Neuronal stem cell (in vitro differentiated cells): ENCODE measurements at regions not wholly inside any gene's neighbourhood (a gene's known extent, or its start where the extent isn't known, plus 50 kb on each side); places are given as distances from the start of the nearest gene placed in this dataset.
A peak's percentile ranks its signal among the peaks of the same experiment; 100 is the strongest.

ENCODE experiments used
- DNase-seq: peaks from one replicate; pipeline ENCODE4 v3.0.0-alpha.2; 2013; ENCODE audit warnings: low spot score
- H2AFZ ChIP-seq: one replicate; pipeline ENCODE4 v1.6.1; 2013; ENCODE audit warnings: mild to moderate bottlenecking, low read length, inconsistent platforms
- H2AK5ac ChIP-seq: 2 replicates; pipeline ENCODE4 v1.6.1; 2013; ENCODE audit warnings: low read depth, mild to moderate bottlenecking, inconsistent platforms, low read length, moderate library complexity, mixed read lengths
- H2BK120ac ChIP-seq: 2 replicates; pipeline ENCODE4 v1.6.1; 2013; ENCODE audit warnings: low read depth, mild to moderate bottlenecking, inconsistent platforms, low read length, moderate library complexity, mixed read lengths
- H2BK12ac ChIP-seq: one replicate; pipeline ENCODE4 v1.6.1; 2013; ENCODE audit warnings: low read length, inconsistent platforms
- H2BK15ac ChIP-seq: 2 replicates; pipeline ENCODE4 v1.6.1; 2013; ENCODE audit warnings: mild to moderate bottlenecking, low read length, inconsistent platforms, mixed read lengths
- H2BK5ac ChIP-seq: one replicate; pipeline ENCODE4 v1.6.1; 2013; ENCODE audit warnings: inconsistent platforms, mild to moderate bottlenecking, low read length, moderate library complexity
- H3K14ac ChIP-seq: one replicate; pipeline ENCODE4 v1.6.1; 2013; ENCODE audit warnings: low read length, inconsistent platforms
- H3K18ac ChIP-seq: 2 replicates; pipeline ENCODE4 v1.6.1; 2013; ENCODE audit warnings: low read length, inconsistent platforms
- H3K23ac ChIP-seq: 2 replicates; pipeline ENCODE4 v1.6.1; 2013; ENCODE audit warnings: low read depth, mild to moderate bottlenecking, mixed read lengths, low read length, inconsistent platforms; ENCODE audit not compliant: poor library complexity
- H3K27ac ChIP-seq: replicated peaks from 3 replicates; pipeline ENCODE4 v1.5.1; 2013; ENCODE audit warnings: low read length, inconsistent platforms
- H3K27me3 ChIP-seq, 3 experiments: 2 replicates each; pipeline ENCODE4 v1.6.1; 2013; ENCODE audit warnings: low read length in 3 of 3, mild to moderate bottlenecking in 2 of 3, inconsistent platforms in 1 of 3, low read depth in 1 of 3, mixed read lengths in 1 of 3, moderate library complexity in 1 of 3; ENCODE audit not compliant: control insufficient read depth in 3 of 3, insufficient read depth in 3 of 3
- H3K36me3 ChIP-seq, 2 donors: replicated peaks in 1 of 2; 2 replicates each; pipeline ENCODE4 v1.6.1; 2013; ENCODE audit warnings: low read length in 2 of 2; ENCODE audit not compliant: control insufficient read depth in 2 of 2, insufficient read depth in 2 of 2
- H3K4ac ChIP-seq: 2 replicates; pipeline ENCODE4 v1.6.1; 2013; ENCODE audit warnings: inconsistent platforms, mild to moderate bottlenecking, low read length, moderate library complexity
- H3K4me1 ChIP-seq, 2 donors: 1 replicate in 1 of 2; 2 replicates in 1 of 2; pipeline ENCODE4 v1.6.1; 2013; ENCODE audit warnings: low read length in 2 of 2, low read depth in 1 of 2; ENCODE audit not compliant: control insufficient read depth in 2 of 2, insufficient read depth in 1 of 2
- H3K4me2 ChIP-seq: one replicate; pipeline ENCODE4 v1.6.1; 2013; ENCODE audit warnings: mild to moderate bottlenecking, low read length, inconsistent platforms; ENCODE audit not compliant: insufficient read depth, poor library complexity, severe bottlenecking
- H3K4me3 ChIP-seq, 2 donors: 2 replicates each; pipeline ENCODE4 v1.5.1; 2013; ENCODE audit warnings: low read length in 2 of 2, mild to moderate bottlenecking in 2 of 2, inconsistent platforms in 1 of 2, moderate library complexity in 1 of 2
- H3K79me1 ChIP-seq: one replicate; pipeline ENCODE4 v1.6.1; 2013; ENCODE audit warnings: low read depth, mild to moderate bottlenecking, inconsistent platforms, low read length, moderate library complexity
- H3K9ac ChIP-seq: one replicate; pipeline ENCODE4 v1.6.1; 2013; ENCODE audit warnings: mild to moderate bottlenecking, low read depth, low read length, inconsistent platforms; ENCODE audit not compliant: poor library complexity
- H3K9me3 ChIP-seq, 2 donors: replicated peaks in 1 of 2; 2 replicates each; pipeline versions ENCODE3 to v1.6.1; 2013; ENCODE audit warnings: low read length in 2 of 2, mild to moderate bottlenecking in 2 of 2, inconsistent platforms in 1 of 2, low read depth in 1 of 2, mixed read lengths in 1 of 2, moderate library complexity in 1 of 2; ENCODE audit not compliant: control insufficient read depth in 2 of 2, insufficient read depth in 1 of 2
- H4K8ac ChIP-seq: one replicate; pipeline ENCODE4 v1.6.1; 2013; ENCODE audit warnings: low read depth, mild to moderate bottlenecking, inconsistent platforms, low read length, moderate library complexity
- H4K91ac ChIP-seq: one replicate; pipeline ENCODE4 v1.6.1; 2013; ENCODE audit warnings: low read length, low read depth, mild to moderate bottlenecking, inconsistent platforms; ENCODE audit not compliant: poor library complexity
- WGBS, 2 donors: extraction: QIAGEN DNeasy Blood & Tissue Kit; methylation state at CpG; one replicate each; pipeline ENCODE4 v1.1.7; 2013; ENCODE audit warnings: missing lambda C conversion rate in 2 of 2, mixed read lengths in 1 of 2; ENCODE audit not compliant: insufficient read length in 2 of 2, insufficient replicate concordance in 1 of 2; ENCODE audit errors: extremely low coverage in 2 of 2; 5-methylcytosine and 5-hydroxymethylcytosine counted together

DNA sequence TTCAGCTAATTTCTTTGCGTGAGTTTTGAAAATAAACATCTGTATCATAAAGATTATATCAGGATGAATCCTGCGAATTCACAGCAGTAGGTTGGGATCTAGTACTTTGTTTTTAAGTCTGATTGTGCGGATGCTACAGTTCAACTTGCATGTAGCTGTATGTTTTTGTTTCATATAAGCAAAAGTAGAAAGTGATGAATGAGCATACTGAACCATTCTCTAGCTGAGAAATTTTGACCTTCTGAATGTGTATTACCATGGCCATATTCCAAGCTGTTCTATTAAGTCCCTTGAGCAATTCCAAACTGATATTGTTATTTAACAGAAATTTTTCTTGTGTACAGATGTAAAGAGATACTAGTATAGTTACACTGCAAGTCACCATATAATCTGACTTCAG is 358.8 kb upstream of the MEOX2 start:
- no peak overlapping the region for H3K14ac ChIP-seq
- no peak overlapping the region for H4K8ac ChIP-seq
- no peak overlapping the region for H2AFZ ChIP-seq
- H3K4ac ChIP-seq = no peak overlapping the region
- no peaks in the 10 kb centered on the region for H3K27me3 ChIP-seq
- H2BK15ac ChIP-seq = no peak overlapping the region
- H3K4me3 ChIP-seq = no peak overlapping the region
- H3K4me1 ChIP-seq = no peaks in the 10 kb centered on the region
- no peaks in the 10 kb centered on the region for H3K9me3 ChIP-seq
- no peak overlapping the region for H3K4me2 ChIP-seq
- H2BK12ac ChIP-seq = no peak overlapping the region
- H3K18ac ChIP-seq = no peak overlapping the region
- no peaks in the 10 kb centered on the region for H3K79me1 ChIP-seq
- no peak overlapping the region for H3K23ac ChIP-seq
- no peak overlapping the region for H3K9ac ChIP-seq
- no peak overlapping the region for H2AK5ac ChIP-seq
- no peak overlapping the region for H4K91ac ChIP-seq
- no peak overlapping the region for H2BK5ac ChIP-seq
- no peak overlapping the region for H3K27ac ChIP-seq
- no peaks in the 10 kb centered on the region for H3K36me3 ChIP-seq
- WGBS, 2 donors = no CpG with 5 or more reads among the region's 3 CpGs
- DNase-seq = no peak
- no peak overlapping the region for H2BK120ac ChIP-seq

GRCh38 chr7:16044645-16045044 is 358.2 kb upstream of the MEOX2 start:
- Histone ChIP-seq H2AK5ac (no peak overlapping the region), H3K79me1 (no peaks in the 10 kb centered on the region), H3K9ac (no peak overlapping the region), H3K23ac (no peak overlapping the region), H3K14ac (no peak overlapping the region), H4K8ac (no peak overlapping the region), H3K18ac (no peak overlapping the region), H2AFZ (no peak overlapping the region), H2BK5ac (no peak overlapping the region), H3K4me3 (no peak overlapping the region), H3K36me3 (no peaks in the 10 kb centered on the region), H3K4me2 (no peak overlapping the region), H3K4me1 (no peaks in the 10 kb centered on the region), H3K4ac (no peak overlapping the region), H2BK15ac (no peak overlapping the region), H3K9me3 (no peaks in the 10 kb centered on the region), H4K91ac (no peak overlapping the region), H2BK120ac (no peak overlapping the region), H2BK12ac (no peak overlapping the region), H3K27ac (no peak overlapping the region), H3K27me3 (no peaks in the 10 kb centered on the region)
- DNase-seq = no peak

DNA sequence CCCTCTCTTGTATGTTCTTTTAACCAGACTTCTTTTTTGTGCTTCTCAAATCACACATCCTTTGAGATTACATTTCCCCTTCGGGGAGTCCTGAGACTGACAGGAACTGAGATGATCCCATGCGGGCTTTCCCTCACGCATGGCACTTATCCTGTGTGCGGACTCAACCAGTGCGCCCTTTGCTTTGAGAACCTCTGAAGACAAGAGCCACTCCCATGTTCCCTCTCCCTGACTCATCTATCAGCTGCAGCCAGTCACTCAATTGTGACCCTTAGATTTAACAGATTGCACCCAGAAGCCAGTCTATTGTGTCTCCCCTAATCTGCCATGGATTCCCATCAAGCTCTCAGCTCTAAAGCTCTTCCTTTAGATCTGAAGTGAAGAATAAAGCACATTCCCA is 353.9 kb upstream of the MEOX2 start:
- H3K4me3 ChIP-seq = no peak overlapping the region
- no CpG with 5 or more reads among the region's 5 CpGs for WGBS, 2 donors
- H4K8ac ChIP-seq = no peak overlapping the region
- H3K9ac ChIP-seq = no peak overlapping the region
- no peak overlapping the region for H2BK5ac ChIP-seq
- H2AK5ac ChIP-seq = no peak overlapping the region
- DNase-seq = no peak
- H2AFZ ChIP-seq = peak overlapping the region; percentile 71
- H3K79me1 ChIP-seq = no peaks in the 10 kb centered on the region
- H3K14ac ChIP-seq = no peak overlapping the region
- no peak overlapping the region for H2BK120ac ChIP-seq
- H2BK15ac ChIP-seq = no peak overlapping the region
- no peaks in the 10 kb centered on the region for H3K36me3 ChIP-seq
- peak overlapping the region; percentile 64 for H3K18ac ChIP-seq
- no peaks in the 10 kb centered on the region for H3K27me3 ChIP-seq
- no peak overlapping the region for H3K4me2 ChIP-seq
- no peaks in the 10 kb centered on the region for H3K9me3 ChIP-seq
- H3K4ac ChIP-seq = no peak overlapping the region
- H3K4me1 ChIP-seq = no peaks in the 10 kb centered on the region
- no peak overlapping the region for H4K91ac ChIP-seq
- no peak overlapping the region for H2BK12ac ChIP-seq
- no peak overlapping the region for H3K23ac ChIP-seq
- no peak overlapping the region for H3K27ac ChIP-seq

DNA sequence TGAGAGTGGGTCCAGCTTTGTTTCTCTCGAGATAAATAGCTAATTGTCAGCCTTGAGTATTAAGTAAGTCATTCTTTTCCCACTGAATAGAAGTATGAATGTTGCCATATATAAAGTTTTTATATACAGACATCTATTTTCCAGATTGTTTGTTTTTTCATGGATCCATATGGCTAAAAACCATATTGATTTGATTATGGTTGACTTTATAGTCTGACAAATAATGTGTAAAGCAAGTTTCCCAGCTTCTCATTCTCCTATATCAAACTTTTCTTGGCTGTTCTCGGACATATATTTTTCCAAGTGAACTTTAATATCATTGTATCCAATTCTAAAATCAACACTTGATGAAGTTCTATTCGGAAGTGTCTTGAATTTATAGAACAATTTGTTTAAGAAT is 352.4 kb upstream of the MEOX2 start:
- Histone ChIP-seq H2BK12ac (no peak overlapping the region), H2AK5ac (no peak overlapping the region), H3K79me1 (no peaks in the 10 kb centered on the region), H3K23ac (no peak overlapping the region), H3K9me3 (no peaks in the 10 kb centered on the region), H3K4me1 (no peaks in the 10 kb centered on the region), H3K18ac (no peak overlapping the region), H4K91ac (no peak overlapping the region), H4K8ac (no peak overlapping the region), H3K14ac (no peak overlapping the region), H3K4ac (no peak overlapping the region), H3K36me3 (no peaks in the 10 kb centered on the region), H2BK15ac (no peak overlapping the region), H3K4me3 (no peak overlapping the region), H2BK120ac (no peak overlapping the region), H2BK5ac (no peak overlapping the region), H3K27ac (no peak overlapping the region), H3K27me3 (no peaks in the 10 kb centered on the region), H3K4me2 (no peak overlapping the region), H2AFZ (no peak overlapping the region), H3K9ac (no peak overlapping the region)
- no CpG with 5 or more reads among the region's 3 CpGs for WGBS, 2 donors
- DNase-seq = no peak
